T-helper 2 cell (primary cell): ENCODE measurements at regions not wholly inside any gene's neighbourhood (a gene's known extent, or its start where the extent isn't known, plus 50 kb on each side); places are given as distances from the start of the nearest gene placed in this dataset.
A peak's percentile ranks its signal among the peaks of the same experiment; 100 is the strongest.

Experiments
- DNase-seq, 5 experiments: peaks; one replicate each; pipeline versions ENCODE4 v3.0.0 to v3.0.0-alpha.2; 2012 to 2022

DNA sequence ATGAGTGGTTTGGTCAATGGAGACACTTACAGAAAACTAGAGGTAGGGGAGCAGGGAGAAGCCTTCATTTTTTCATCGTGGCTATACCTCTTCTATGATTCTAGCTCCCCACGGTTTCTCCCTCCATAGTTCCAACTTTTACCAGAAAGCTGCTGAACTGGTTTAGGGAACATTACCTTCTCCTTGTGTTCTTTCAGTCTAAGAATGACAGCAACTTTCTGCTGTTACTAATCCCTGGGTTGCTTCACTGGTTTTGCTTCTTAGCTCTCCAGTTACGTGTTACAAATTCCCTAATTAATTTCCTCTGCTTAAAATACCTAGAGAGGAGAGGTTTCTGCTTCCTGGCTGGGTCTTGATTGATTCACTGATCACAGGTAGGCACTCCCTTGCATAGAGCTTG, 499.9 kb downstream of the SLC4A3 start:
- DNase-seq = no peak

DNA sequence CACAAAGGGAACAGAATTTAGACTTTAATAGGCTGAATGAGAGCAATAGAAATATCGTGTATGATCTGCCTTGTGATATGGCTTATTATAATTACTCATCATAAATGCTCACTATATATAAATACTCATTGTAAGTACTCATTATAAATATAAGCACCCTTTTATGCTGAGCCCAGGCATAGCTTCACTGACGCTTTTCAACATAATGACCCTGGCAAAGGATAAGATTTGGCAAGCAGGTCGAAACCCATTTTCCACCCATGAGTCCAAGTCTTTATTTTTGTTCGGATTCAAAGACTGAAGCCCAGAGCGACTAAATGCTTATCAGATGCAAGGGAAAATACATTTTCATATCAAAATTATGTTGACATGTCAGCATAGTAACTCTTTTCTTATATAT, 500.4 kb downstream of the SLC4A3 start:
- no peak for DNase-seq

DNA sequence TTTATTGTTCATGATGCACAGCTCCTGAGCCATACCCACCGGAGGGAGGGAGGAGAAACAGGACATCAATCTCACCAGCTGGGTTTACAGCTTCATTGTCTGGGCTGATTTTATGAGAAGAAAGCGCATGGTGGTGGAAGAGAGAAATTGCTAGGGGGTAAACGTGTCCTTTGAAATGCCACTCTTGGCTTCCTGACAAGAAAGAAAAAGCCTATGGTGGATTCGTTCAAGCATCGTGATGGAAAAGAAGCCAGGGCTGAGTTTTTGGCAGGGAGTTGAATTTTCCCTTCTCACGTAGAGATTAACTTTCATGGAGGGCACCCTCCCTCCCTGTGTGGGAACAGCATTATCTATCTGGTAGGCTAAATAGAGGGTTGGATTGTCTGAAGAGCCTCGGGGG, 502.0 kb downstream of the SLC4A3 start:
- DNase-seq = no peak

DNA sequence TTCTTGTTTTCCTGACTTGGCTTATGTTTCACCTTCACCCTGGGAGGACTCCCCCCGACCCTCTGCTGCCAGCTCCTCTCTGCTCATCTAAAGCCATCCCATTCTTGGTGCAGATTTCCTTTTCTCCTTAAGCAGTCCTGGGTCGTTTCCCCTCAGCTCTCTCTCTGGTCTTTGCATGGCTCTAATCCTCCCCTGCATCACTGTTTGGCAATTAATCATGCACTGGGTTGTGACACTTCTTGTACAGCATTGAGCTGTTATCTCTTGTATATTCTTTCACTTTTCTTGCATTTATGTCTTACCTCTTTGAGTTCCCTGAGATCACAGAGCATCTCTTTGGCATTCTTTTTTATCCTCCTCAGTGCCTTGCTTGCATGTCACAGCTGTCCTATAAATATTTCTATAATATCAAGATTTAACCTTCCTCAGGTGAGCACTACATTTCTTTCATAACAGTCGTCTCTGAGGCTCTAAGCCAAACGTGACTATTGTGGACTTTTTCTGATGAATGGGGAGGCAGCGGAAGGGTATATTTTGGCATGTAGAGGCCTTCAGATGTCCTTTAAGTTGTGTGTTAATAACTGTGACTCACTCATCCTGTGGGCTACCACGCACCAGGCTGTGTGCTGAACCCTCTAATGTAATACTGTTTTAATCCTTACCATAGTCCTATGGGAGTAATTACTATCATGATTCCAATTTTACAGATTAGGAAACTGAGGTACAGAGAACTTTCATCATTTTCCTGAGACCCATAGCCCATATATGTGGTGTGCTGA, 507.5 kb downstream of the SLC4A3 start:
- no peak for DNase-seq

DNA sequence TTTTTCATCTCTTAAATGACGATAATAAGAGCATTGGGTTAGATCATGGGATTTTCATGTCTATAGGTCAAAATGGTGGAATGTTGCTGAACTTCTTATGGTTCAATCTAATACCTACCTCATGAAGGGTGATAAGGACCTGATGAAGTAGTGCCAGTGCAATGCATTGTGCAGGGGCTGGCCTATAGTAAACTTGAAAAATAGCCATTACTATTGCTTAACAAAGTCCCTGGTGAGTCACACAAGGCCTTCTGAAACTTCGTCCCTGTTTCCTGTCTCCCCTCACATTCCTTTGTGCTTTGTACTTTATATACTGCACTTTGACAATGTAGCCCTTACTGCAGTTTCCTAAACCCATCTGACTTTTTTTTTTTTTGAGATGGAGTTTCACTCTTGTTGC, 515.9 kb downstream of the SLC4A3 start:
- no peak for DNase-seq

DNA sequence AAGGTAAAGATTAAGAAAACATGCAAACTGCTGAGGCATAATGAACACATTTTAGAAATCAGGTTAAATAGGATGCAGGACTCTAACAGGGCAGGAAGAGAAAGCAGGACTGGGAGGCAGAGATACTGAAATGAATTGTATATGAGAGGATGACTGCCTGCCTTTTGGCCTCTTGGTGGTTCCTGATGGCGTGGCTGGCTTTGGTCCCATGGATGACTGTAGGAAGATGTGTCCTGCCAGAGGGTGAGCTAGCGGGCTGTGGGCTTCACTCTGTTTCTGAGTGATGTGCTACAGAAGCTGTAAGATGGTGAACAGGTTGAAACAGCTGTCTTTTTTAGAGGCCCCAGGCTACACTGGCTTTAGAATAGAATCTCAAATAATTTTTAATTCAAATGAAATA, 517.0 kb downstream of the SLC4A3 start:
- DNase-seq = no peak

DNA sequence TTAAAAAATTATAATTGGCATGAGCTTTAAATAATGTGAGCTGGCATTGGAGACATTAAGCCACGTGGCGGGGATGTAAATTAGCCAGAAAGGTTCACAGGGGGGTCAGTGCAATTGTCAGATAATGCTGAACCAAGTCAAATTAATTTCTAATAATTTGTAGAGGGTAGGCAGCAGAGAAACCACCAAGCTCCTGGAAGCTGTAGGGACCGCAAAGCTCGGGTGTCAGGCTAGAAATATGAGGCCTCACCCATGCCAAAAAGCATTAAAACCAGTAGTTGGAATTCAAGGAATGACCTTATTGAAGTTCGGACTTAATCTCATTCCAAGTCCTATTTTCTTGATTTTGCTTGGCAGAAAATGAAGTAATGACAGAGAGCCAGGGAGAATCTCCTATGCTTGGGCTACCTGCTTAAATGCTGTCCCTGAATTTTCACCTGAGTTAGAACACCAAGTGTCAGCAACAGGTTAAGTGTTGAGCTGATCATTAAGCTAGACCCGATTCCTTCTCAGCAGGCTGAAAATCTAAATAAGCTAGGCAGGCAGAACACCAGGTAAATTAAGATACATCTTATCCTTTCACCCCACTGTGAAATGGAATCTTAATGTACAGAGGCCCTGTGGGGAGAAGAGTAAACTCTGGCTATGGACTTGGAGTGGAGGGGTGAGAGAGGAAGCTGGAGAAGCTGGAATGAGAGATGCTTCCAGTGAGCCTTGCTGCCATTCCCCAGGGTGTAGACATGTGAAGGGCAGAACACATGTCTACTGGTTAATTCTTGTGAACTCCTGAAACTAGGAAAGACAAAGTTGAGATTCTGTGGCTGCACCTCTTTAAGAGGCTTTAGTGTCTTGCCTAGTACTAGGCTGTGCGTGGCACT, 520.0 kb downstream of the SLC4A3 start:
- DNase-seq = no peak

DNA sequence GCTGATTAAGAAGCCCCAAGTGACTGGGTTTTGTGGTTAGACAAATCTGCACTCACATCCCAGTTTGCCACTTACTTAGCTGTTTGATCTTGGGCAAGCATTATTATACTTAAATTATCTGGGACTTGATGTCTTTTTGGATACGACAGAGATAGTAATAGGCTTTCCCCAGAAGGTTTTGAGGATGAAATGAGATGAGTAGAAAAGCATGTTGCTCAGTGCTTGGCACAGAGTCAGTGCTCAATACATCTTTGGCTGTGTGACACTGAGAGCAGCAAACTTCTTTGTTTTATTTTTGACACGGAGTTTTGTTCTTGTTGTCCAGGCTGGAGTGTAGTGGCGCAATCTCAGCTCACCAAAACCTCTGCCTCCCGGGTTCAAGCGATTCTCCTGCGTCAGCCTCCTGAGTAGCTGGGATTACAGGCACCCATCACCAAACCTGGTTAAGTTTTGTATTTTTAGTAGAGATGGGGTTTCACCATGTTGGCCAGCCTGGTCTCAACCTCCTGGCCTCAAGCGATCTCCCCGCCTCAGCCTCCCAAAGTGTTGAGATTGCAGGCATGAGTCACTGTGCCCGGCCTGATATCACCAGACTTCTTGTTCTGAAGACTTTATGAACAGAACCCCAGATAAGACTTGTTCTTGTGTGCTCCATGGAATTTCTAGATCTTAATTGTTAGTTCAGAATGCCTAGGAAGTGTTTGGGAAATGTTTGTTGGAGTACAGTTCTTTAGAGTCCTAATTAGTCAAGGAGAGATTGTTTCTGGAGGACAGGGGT, 521.2 kb downstream of the SLC4A3 start:
- no peak for DNase-seq

DNA sequence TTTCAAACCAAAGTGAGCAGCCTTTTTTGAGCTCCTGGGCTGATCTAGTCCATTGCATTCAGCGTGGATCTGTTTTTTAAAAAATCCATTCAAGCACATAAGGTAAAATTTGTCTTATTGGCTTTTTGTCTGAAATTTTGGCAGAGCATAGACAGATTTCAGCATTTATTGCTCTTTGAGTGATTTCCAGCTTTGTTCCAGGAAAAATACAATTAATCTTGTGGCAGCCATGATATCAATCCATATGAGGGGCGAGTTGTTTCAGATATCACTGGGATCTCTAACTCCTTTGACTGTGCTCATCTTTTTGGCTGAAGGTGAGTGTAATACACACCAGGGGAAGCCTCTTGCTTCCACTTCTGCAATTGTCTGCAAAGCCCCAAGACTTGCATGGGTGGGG, 523.9 kb downstream of the SLC4A3 start:
- no peak for DNase-seq

DNA sequence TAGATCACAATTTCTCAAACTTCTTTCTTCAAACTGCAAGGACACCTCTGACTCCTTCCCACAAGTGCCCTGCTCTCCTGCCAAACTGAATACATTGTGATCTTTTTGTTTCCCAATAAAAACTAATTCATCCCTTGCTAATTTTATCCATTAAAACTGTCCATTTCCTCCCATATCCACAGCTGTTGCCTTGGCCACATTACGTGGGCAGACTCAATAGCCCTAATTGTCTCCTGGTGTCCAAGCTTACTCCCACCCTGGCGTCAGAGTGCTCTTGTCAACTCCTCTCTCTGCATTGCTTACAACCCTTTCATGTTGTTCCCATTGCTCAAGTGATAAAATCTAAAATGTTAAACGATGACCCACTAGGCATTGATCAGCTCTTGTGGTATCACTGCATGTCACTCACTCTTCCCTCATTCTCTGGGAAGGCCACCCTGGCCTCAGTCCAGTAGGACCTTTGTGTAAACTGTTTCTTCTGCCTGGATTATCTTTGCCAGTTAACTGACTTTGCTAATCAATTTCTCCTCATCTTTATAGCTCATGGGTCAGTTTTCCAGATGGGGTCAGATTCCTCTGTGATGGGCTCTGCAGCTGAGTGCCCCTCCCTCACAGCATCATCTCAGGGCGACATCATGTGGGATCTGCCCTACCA, 525.0 kb downstream of the SLC4A3 start:
- DNase-seq = no peak

DNA sequence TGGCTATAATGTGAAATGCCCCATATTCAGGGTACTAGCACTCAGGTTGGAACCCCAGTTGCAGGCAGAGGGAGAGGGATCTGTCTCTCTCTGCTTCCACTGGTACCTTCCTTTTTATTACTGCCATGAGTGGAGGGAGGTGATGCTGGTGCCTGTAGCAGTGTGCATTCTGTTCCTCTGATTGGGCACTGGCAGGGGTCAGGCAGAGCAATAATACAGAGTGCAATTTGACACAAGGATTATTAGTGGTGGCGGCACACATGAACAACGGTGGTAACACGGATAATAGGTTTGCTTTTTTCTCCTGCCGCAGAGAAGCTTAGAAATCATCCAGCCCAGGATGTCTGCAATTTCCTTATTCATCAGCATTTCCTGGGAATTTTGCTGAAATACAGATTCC, 525.7 kb downstream of the SLC4A3 start:
- DNase-seq = no peak

DNA sequence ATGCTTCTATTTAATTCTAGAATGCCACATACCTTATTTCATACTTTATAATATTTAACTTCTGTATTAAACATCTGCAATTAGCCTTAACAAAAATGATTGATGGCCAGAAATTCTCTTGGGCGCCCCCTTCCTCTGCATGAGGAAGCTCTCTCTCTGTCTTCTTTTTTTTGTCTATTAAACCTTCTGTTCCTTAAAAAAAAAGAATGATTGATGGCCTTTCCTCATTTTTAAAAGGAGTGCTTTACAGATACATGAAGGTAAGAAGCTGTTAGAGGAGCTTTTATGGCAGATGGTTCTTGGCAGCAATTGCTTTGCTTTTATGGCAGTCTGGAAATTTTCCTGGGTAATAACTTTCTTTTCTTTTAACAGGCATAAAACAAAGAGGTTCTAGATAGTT, 526.9 kb downstream of the SLC4A3 start:
- no peak for DNase-seq

DNA sequence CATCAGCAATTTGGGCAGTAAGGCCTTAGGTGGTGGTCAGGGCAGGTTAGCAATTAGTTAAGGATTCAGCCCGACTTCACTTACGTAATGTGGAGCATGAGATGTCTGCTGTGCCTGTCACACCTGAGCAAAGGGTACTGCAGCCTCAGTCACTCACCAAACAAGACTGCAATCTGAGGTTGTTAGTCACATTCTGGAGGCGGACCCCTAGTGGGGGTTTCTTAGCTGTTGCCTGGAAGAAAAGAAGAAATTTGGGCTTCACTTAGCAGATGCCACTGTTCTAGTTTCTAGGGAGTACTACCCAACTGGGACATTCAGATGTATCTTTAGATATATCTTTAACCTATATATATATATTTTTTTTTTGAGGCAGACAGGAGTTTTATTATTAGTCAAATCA, 529.9 kb downstream of the SLC4A3 start:
- no peak for DNase-seq

DNA sequence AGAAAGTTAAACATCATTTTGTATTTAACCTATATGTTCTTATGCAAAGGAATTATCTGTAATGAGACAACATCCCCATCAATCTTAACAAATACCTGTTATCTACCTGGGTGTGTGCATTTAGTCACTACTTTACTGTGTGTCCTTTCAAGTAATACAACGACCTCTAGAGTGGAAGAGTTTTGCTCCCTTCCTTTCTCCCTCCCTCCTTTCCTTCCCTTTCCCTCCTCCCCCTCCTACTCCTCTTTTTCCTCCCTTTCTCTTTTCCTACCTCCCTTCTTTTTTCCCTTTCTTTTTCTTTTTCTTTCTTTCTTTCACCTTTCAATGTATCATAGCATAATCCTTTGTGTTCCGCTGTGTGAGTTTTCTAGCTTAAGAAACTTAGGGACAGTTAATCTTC, 532.3 kb downstream of the SLC4A3 start:
- DNase-seq = no peak

DNA sequence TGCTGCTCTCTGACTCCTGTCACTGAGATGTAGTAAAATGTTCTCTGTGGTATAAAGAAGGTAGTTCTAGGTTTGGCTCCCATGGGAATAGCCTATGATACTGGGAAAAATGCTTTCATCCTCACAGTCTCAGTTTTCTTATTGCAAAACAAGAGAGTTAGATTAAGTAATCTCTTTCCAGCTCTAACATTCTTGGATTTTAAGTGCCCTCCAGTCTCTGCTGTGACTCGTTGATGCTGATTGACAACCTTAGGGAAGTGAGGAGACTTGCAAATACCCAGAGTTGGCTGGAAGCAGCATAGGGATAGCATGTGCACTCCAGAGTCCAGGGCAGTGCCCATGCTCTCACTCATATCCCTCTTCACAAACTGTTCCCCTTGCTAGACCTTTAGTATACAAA, 534.9 kb downstream of the SLC4A3 start:
- DNase-seq = no peak

DNA sequence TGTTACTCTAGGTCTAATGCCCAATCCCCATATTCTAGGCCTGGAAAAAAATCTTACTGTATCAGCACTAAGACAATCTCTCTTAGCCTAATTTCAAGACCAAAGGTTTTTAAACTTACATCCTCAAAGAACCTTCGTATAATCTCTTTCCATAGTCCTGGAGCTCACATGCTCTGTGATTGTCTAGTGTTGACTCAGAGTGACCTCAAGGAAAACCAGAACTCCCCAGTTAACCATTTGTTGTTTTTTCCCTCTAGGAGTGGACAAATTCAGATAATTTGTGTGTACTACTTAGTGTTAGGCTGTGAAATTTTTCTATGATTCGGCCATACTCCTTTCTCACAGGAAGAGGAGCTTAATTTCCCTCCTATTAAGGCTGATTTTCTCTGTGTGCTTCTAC, 536.1 kb downstream of the SLC4A3 start:
- no peak for DNase-seq

DNA sequence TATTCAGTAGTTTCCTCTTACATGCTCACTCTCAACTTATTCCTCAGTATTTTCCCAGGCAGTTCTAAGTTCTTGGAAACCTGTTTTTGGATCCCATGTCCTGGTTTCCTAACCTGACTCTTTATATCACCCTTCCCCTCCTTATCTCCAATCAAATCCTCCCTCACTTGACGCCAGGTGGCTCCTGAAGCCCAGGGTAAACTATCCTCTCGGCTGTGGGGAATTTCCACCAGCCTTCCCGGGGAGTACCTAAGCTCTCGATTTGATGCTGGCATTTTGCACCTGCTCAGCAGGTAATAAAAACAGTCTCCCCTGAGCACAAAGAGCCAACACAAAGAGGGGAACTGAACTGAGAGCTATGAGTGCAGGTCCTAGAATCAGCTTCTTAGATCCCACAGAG, 538.0 kb downstream of the SLC4A3 start:
- no peak for DNase-seq

DNA sequence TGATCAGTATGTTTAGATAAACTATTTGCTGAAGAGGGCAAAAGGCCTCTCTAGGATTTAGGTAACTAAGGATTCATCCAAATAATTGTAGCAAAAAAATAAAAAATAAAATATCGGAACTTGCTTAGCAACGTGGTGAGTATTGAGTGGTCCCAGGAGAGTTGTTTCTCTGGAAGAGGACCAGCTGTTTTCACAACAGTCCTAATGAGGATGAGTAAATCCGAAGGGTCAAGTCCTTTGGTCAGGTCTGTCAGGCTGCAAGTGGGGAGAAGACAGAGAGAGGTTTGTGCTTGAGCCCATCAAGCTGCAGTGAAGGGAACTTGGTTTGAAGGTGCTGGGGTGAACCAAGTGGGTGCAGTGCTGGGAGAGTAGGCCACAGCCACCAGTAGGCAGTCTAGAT, 539.2 kb downstream of the SLC4A3 start:
- no peak for DNase-seq

DNA sequence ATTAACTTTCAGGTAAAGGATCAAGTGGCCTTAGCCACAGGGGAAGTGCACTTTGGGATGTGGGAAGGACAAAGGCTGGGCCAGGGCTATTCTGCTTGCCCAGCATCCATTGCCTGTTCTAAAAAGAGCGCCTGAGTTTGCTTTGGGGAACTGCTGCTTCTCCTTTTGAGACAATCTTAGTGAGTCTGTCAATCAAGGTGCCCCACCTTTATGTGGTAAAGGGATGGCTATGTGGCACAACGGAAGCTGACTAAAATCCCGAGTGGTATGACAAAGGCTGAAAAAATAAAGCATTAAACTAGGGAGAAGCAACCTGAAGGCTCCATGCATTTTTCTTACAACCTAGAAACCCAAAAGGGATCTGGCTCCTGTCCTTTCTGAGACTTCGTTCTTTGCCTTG, 540.5 kb downstream of the SLC4A3 start:
- DNase-seq = peak in 1 of 5 experiments; percentile 22

DNA sequence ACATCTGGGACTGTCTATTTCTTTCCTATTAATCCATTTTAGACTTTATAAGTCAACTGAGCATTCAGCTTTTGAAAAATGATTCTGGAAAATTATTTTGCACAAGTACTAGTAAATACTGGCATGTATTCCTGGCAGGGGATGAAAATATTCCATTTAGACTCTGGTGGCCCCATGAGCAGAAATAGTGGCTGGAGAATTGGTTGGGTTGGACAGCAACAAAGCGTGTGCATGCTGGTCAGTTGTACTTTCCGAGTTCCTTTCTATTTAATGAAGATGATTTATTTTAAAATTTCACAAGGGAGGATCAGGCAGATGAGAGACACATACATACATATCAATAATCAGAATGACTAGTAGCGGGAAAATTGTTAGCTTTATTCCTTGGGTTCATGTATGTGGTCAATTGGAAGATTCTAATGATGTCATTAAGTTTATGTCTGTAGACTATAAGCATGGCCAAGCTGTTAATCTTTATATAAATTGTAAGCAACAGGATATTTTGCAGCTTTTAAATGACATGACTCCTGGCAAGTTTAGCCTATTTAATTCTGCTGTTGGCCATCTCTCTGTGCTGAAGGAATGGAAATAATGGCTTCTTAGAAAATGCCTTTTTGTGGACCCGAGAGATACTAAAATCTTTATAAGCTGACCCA, 541.6 kb downstream of the SLC4A3 start:
- DNase-seq = no peak

DNA sequence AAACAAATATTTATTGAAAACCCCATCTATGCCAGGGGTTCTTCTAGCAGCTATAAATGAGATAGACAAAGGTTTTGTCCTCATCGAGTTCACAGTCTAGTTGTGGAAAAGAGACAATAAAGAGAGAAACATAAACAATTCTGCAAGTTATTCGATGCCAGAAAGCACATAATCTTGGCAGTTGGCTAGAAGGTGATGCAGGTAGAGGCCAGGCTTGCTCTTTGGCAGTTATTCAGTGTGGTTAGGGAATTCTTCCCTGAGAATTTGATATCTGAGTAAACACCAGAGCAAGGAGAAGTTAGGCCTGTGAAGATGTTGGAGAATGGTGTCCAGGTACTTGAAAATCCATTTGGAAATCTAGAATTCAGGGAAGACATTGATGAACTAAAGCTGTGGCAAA, 547.4 kb downstream of the SLC4A3 start:
- no peak for DNase-seq

DNA sequence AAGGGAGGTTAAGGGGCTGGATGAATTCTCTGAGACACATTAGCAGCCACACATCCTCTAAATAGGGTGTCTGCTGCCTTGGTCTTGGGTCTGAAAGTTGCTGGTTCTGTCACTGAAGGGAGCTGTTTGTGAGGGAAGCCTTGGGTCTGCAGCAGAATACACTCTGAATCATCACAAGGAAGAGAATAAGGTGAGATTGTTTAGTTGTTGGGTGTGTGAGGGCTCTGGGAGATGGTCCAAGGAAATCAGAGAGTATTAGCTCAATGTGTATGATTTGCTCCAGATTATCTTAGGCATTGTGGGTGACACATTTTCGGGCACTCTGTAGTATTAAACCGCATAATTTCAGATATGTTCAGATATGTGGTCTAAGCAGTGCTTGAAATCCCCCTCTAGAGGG, 548.5 kb downstream of the SLC4A3 start:
- DNase-seq = no peak
